ENCODE measurements at regions not wholly inside any gene's neighbourhood (a gene's known extent, or its start where the extent isn't known, plus 50 kb on each side); places are given as distances from the start of the nearest gene placed in this dataset.

DNA sequence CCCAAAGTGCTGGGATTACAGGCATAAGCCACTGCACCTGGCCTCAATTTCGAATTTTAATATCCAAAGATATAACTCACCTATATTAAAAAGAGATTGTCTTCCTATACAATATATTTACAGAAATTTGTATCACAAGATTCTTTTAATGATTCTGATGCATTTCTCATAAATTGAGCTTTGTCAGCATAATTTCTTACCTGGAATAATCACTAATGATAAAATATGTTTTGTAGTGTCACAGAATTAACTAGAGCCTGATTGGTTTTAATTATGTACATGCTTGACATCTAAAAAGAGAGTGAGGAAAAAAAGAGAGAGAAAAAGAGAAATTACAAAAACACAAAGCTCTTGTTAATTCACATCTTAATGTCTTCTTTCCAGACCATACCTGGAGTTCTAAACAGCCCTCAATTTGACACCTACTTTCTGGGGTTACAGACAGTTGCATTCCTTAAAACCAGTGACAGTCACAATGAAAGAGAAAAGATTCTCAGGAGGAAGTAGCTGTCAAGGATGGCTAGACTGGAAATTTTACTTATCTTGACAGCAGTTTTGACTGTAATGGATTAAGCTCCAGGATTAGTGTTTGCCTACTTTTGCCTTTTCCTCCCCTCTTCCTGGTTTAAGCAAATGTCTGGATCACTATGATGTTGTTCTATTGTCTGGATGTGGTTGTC, 214.4 kb downstream of the SPRY2 start:
- DNase-seq (ENCODE audit: low spot score): no peak

DNA sequence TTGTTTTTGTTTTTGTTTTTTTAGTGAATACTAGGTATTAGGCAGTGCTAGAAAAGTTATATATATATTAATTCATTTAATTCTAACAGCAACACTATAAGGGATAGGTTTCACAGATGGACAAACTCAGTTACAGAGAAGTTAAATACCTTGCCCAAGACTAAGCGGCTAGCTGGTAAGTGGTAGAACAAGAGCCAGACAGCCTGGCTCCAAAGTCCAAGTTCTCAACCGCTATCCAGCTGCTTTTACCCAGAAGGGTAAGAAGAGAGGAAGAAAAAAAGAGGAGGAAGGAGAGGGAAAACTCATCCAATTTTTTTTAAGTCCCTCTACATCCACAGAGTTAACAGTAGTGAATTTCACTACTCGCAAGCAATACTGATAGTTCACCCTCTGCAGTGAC, 217.0 kb downstream of the SPRY2 start:
- DNase-seq (ENCODE audit: low spot score): no peak

DNA sequence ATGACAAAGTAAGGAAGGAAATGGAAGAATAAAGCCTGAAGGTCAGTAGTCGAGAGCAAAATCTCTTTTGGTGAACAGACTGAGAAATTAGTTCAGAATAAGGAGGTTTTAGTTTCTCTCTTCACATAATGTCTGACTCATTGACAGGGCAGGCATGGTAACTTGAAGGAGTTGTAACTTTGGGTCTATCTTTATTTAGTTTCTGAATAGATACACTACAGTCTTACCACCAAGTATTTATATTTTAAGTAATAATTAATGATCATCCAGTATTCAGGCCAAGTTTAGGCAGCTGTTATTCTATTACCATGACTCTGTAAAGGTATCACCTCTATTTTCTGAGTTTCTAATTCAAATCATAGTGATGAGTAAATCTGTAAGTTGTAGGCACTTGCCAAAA, 219.9 kb downstream of the SPRY2 start:
- no peak for DNase-seq (ENCODE audit: low spot score)

DNA sequence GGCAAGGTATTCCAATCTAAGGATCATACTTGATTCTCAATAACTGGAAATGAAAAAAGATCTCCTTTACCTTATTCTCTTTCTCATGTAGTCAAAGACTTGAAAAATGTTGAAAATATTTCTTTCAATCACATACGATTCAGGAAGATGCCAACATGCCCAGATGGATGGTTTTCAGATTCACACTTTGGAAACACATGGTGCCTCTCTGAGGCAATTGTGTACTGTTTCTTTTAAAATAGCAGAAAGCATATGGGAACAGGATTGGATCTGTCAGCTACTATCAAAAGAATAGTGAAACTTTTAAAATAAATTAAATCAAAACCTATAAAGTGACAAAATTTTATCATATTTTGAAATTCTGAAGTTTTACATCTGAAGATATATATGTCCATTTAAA, 222.4 kb downstream of the SPRY2 start:
- DNase-seq (ENCODE audit: low spot score): no peak

DNA sequence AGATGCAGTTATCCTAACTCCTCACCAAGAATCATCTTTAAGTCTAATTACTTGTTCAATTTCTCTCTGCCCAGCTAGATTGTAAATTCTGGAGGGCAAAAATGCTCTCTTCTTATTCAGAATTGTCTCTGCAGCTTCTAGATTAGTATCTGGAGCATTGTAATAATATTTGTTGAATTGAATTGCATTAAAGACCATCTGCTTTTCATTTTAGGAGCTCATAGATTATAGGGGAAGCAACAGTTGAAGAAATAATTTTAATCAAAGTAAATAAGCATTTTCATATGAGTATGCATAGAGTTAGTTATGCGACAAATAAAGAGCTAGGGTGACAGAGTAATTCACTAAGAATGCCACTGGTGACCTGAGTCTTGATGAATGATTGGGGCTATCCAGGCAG, 222.8 kb downstream of the SPRY2 start:
- DNase-seq (ENCODE audit: low spot score): no peak

DNA sequence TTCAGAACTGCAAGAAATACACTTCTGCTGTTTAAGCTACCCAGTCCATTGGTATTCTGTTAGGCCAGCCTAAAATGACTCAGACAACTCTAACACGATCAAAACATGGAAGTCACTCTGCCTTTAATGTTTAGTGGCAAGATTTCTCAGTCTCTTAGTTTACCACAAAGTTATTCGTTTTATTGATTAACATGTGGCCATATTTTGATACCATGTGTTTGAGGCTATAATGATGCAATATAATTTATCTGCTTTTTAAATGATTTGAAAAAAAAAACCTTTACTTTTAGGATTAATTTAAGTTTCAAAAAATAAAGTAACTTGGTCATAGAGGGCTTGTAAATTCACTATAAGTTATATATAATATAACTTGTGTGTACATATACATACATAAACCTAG, 223.4 kb downstream of the SPRY2 start:
- DNase-seq (ENCODE audit: low spot score): no peak

DNA sequence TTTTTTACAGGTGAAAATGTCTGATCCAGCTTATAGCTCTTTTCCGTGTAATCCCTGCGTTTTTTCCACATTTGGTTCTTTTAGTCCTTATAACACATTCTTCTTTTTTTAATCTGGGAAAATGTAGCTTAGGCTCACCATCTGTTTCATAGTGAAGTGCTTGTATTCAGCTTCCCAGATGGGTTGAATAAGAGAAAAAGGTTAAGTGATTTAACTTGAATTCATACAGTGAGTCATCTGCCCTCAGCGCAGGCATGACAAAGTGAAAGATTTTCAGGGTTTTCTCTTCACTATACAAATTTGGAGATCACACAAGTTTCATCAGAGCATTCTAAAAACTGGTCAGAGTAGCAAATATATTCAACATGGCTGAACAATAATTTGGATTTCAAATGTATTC, 224.8 kb downstream of the SPRY2 start:
- no peak for DNase-seq (ENCODE audit: low spot score)

DNA sequence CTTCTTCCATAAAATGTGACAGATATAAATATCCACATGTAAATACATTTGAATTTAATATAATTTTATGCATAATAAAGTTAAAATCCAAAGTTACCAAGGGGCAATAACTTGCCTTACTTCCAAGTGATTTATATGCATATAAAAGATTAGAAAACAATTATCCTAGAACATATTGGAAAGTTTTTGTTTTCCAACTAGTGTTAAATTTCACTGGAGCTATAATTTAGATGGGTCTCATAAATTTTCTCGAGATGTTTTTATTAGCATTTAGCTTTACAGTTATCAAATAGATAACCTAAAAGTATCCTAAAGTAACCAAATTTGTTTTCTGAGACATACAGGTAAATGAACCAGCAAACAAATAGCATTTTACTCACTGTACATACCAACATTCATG, 225.3 kb downstream of the SPRY2 start:
- DNase-seq (ENCODE audit: low spot score): no peak

DNA sequence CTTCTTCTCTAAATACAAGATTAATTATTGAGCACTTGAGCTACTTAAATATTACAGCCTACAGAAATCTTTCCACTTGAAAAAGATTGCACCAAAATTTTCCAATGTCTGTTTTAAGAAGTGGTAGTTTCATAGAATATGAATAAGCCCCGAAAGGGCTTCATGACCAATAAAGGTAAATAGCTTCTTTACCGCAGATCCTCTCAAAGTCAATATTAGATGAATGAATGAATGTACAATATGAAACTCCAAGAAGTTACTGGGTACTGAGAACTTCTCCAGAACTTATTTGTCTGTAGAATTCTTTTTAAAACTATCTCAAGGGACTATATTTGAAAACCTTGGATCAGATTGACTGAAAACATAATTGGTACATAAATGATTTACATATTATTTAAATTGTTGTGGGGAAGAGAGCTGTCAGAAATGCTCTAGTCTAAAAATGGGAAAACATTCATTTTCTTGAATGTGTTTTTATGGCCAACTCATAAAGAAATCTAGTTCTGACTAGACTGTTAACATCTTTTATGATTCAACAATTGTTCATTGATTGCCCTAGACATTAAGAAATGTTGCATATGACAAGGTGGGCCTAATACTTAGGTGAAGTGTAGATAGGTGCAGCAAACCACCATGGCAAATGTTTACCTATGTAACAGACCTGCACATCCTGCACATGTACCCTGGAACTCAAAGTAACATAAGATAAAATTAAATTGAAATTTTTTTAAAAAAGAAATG, 227.0 kb downstream of the SPRY2 start:
- no peak for DNase-seq (ENCODE audit: low spot score)

DNA sequence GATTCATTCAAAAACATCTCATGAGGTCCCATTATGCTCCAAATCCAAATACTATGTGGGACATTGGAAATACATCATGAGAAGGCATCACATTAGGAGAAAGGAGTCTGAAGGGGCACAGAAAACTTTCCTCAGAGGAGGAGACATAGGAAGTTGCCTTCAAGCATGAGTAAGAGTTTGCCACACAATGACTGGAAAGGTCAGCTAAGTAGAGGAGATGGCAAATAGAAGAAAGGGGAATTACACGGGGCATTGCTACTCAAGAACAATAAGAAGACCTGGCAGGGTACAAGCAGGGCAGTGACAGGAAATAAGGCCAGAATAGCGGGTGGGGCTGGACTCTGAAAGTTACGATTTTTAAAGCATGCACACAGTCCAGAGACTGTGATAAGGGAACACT, 231.6 kb downstream of the SPRY2 start:
- no peak for DNase-seq (ENCODE audit: low spot score)

DNA sequence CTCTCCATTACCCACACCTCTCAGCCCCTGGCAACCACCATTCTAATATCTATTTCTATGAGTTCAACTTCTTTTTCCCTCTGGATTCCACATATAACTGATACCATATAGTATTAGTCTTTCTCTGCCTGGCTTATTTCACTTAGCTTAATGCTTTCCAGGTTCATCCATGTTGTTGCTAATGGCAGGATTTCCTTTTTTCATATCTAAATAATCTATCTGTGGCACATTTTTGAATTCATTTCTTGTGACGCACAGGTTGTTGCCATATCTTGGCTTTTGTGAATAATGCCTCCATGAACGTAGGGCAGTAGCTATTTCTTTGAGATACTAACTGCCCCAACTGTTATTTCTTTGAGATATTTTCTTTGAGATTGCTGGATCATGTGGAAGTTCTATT, 235.6 kb downstream of the SPRY2 start:
- no peak for DNase-seq (ENCODE audit: low spot score)

DNA sequence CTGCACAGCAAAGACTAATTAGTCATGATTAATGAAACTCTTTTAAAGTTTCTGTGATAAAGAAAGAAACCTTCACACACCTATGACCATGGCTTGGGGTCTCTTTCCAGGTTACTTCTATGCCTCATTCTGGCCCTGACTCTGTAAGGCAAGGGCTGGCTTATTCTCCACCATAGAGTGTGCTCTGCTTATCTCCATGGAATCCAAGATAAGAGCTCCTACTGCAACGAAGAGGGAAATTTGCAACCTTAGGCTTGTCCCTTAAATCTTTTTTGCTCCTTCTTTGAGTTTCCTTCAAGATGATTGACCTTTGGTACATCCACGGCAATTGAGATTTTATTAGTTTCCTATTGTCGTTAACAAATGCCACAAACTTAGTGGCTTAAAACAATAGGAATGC, 239.9 kb downstream of the SPRY2 start:
- no peak for DNase-seq (ENCODE audit: low spot score)

DNA sequence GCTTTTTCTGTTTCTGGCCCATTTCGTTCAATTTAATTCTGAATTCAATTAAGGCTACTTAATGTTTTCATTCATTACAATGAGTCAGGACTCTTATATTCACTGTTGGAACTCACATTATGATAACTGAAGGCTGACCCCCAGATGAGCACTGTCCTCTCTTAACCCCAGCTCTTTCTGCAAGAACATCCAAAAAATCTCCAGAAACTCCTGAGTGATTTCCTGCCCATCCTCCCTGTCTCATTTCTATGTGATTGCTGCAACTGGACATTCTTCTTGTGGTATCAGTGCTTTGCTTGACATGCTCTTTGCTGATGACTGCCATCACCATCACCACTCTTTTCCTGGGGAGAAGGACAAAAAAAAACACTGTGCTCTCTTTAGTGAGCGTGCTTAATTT, 240.3 kb downstream of the SPRY2 start:
- DNase-seq (ENCODE audit: low spot score): no peak

DNA sequence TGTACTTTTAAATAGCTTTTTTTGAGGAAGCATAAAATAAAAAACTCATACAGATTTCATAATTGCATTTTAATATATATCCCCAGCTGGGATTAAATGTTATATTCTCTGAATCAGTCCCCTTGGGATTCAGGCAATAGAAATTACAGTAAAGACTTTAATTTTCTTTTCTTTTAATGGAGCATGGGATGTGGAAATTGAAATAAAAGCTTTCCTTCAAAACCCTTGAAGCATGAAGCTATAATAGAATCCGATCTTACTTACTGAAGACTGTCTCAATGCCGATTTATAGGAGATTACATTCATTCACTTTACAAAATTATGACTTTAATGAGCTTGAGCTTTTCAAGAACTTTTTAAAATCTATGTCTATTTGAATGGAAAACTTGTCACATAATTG, 243.4 kb downstream of the SPRY2 start:
- DNase-seq (ENCODE audit: low spot score): no peak

DNA sequence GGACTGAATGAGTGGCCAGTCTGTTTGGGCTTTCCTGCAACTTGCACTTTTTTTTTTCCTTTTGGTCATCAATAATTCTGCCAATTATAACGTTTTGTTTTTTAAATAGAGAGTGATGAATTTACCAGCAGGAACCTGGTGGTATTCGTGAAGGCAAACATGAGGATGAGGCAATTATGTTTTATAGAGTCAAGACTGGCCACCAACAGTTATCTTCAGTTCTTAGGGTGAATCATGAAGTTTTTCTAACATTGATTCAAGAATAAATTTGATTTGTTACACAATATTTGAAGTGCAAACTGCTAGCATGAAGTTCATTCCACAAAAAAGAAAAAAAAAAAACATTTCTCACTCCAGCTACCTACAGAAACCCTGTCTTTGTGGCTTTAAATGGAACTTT, 244.5 kb downstream of the SPRY2 start:
- DNase-seq (ENCODE audit: low spot score): no peak

DNA sequence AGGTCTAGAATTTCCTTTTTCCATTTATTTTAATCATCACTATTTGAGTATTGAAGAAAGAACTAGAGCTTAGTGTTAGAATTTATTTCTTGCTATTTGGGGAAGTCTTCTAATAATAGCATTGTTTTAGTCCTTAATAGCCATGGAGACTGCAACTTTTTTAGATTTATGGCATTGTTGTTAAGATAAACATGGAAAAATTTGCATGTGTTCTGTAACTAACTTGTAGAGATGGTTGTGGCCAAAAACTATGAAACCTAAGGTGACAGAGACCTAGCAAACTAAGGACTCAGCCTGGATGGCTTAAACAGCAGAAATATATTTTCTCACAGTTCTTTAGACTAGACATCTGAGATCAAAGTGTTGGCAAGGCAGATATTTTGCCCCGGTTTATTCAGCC, 246.4 kb downstream of the SPRY2 start:
- DNase-seq (ENCODE audit: low spot score): no peak

DNA sequence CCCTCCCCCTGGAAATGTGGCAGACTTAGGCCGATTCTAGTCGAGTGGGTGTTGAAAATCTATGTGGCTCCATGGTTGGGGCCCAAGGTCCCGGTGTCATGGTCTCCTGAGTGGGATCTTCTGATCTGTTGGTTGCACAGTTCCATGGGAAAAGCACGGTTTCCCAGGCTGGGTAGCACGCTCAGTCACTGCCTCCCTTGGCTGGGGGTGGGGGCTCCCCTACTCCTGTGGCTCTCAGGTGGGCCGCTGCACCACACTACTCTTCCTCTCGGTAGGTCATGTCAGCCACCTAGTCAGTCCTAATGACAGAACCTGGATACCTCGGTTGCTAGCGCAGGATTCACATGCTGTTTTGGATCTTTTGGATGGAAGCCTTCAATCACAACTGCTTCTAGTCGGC, 247.0 kb downstream of the SPRY2 start:
- DNase-seq (ENCODE audit: low spot score): no peak

DNA sequence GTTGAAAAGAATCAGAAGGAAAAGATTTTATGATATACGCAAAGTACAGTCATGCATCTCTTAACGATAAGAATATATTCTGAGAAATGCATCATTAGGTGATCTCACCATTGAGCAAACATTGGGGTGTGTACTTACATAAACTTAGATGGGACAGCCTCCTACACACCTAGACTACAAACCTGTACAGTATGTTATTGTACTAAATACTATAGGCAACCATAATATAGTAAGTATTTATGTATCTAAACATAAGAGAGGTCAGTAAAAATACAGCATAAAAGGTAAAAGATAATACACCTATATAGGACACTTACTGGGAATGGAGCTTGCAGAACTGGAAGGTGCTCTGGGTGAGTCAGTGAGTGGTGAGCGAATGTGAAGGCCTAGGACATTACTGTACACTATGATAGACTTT, 254.6 kb downstream of the SPRY2 start:
- no peak for DNase-seq (ENCODE audit: low spot score)

DNA sequence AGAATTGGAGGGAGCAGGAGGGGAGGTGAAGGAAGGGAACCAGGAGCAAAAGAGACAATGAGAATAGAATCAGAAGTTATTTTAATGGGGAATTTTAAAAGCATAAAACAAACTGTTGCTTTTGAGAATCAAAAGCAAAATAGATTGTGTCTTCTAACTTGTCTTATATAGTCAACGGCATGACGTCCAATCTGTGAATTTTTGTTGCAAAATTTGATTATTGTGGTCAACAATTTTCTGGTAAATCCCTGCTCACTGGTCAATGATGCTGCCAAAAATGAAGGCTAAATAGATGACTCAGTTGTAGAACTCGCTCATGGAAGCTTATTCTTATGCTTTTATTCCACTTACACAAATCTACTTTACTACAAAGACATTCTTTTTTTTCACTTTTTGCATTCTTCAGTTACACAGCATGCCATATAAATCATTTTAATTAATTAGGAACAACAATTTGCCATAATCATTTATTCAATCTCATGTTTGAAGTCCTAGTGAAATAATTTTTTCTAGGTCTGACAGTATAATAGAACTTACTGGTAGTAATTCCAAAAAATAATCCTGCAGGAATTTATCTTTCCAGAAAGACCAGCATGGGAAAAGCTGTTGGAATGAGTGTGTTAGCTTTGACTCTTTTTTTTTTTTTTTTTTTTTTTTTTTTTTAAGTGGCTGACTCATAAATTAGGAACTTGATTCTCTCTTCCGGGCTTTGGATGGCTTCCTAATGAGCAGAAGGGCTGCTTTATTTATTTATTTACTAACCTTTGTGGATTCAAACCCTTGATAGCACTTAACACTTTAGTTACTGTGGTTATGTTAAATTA, 256.9 kb downstream of the SPRY2 start:
- no peak for DNase-seq (ENCODE audit: low spot score)

DNA sequence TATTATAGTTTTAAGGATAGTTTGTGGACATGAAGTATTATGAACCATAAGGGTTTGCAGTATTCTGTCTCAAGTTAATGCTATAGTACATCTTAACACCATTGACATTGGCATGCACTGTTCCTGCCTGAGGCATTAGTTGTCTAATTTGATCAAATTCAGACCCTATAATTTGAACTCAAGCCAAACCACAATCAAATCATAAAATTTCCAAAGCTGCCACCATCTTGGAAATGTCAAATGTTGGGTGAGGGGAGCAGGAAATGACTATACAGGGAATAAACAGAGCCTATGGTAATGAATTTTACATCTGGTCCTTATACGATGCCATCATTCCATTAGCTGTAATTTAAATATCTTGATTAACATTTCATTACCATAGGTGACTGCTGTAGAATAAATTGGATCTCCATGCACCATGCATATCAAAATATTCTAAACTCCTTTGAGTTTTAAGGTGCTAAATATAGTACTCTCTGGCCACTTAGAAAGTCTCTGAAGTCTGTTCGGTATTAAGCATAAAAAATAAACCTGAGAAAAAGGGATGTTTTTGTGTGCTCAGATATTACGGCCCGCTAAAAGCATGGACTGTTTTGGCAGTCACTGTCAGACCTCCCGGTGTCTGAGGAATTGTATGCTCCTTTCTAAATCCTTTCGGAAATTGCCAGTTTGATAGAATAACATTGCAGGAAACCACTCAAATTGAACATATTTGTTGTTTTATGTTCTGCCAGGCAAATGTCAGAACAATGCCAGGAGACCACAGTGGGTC, 257.7 kb downstream of the SPRY2 start:
- DNase-seq (ENCODE audit: low spot score): no peak

DNA sequence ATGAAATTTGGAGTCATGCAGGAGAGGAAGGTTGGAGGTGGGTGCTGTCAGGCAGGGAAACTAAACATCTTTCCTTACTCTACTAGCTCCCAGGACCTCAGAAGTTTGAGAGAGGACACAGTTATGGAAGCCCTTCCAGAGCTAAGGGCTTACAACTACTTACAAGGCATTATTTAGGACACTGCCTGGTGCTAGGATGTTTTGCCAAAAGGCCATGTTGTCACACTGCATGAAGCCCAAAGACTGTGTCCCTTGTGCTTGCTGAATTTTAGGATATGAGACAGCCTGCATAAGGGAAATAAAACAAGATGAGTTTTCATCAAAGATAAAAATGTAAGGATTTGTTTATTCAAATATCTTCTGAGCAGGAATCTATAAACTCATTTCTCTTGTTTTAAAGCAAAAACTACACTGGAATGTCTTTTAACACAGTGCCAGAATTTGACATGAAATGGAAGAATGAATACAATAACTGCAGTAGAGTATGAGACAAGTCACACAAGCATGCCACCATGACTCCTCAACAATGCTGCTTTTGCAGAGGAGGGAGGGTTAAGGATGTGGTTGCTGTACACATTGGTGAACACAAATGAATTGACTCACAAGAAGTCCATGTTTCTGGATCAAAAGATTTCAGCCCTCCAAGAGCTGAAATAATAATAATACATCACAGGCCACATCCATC, 258.4 kb downstream of the SPRY2 start:
- DNase-seq (ENCODE audit: low spot score): no peak

DNA sequence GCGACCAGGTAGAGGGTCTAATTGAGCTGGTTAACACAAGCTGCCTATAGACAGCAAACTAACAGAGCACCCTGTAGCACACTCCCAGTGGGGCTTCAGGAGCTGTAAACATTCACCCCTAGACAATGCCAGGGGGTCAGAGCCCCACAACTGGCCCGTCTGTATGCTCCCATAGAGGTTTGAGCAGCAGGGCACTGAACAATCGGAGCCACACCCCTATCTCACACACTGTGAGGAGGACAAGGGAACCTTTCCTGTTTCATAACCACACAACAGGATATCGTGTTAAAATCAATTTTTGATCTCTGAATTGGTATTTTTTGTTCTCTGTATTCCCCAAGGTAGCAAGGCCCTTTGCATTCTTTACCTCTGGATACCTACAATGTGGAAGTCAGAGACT, 266.1 kb downstream of the SPRY2 start:
- DNase-seq (ENCODE audit: low spot score): no peak

Measured in NAMALWA (cell line).